Bronchial epithelial cell (primary cell): ENCODE measurements at regions not wholly inside any gene's neighbourhood (a gene's known extent, or its start where the extent isn't known, plus 50 kb on each side); places are given as distances from the start of the nearest gene placed in this dataset.

Experiments
- DNase-seq: peaks from one replicate; pipeline ENCODE4 v3.0.0-alpha.2; 2010; ENCODE audit warnings: low read depth
- FAIRE-seq: peaks from 2 replicates; lab custom pipeline; 2011; peaks lifted over from hg19 to GRCh38; lab: Jason Lieb, UNC
- H3K27me3 ChIP-seq: 2 replicates; pipeline ENCODE4 v1.5.1; 2011; ENCODE audit warnings: low read length; ENCODE audit not compliant: control insufficient read depth, insufficient read depth
- H3K36me3 ChIP-seq: 2 replicates; pipeline ENCODE4 v1.5.1; 2011; ENCODE audit warnings: low read length; ENCODE audit not compliant: control insufficient read depth, insufficient read depth
- H3K4me3 ChIP-seq: 2 replicates; pipeline ENCODE4 v1.5.1; 2011; ENCODE audit warnings: mild to moderate bottlenecking, low read depth, low read length, control low read depth
- CTCF ChIP-seq: IDR thresholded peaks from 2 replicates; pipeline ENCODE4 v1.5.1; 2011; ENCODE audit warnings: mild to moderate bottlenecking, moderate library complexity, low read length, control low read depth, inconsistent platforms; ENCODE audit not compliant: insufficient read depth, severe bottlenecking

- FAIRE-seq (no peak), DNase-seq (no peak)
- Histone ChIP-seq H3K36me3 (no peaks in the 10 kb centered on the region), H3K4me3 (no peak overlapping the region), H3K27me3 (no peaks in the 10 kb centered on the region)
- no peak for TF ChIP-seq CTCF
Observed at GRCh38 chr22:27329966-27330645, 471.4 kb downstream of the MN1 start.

GRCh38 chr22:27331526-27332281 lies 469.9 kb downstream of the MN1 start:
- no peak for FAIRE-seq
- no peak overlapping the region for H3K4me3 ChIP-seq
- no peaks in the 10 kb centered on the region for H3K27me3 ChIP-seq
- DNase-seq: peak; percentile 21
- no peaks in the 10 kb centered on the region for H3K36me3 ChIP-seq
- peak; percentile 38 for TF ChIP-seq CTCF

DNA sequence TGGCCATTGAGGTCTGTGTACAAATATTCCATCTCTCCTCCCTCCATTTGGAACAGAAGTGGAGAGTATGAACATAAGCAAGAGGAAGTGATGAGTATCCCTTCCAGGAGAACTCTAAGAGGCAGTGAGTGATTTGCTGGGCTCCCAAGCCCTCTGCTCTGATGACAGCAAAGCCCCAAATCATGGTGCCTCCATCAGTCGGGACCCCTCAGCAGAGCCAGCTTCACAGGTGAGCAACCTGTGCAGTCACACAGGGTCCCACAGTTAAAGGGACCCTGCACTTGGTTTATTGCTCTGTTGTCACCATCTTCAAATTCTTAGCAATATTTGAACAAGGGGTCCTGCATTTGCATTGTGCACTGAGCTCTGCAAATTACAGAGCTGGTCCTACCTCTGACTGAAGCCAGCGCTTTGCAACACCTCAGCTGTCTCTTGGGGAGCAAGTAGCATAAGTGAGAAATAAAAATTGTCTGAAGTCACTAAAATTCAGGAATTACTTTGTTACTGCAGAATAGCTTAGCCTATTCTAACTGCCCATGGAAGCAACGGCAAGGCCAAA lies 466.4 kb downstream of the MN1 start:
- FAIRE-seq: no peak
- Histone ChIP-seq H3K36me3 (no peaks in the 10 kb centered on the region), H3K4me3 (no peak overlapping the region), H3K27me3 (no peaks in the 10 kb centered on the region)
- DNase-seq: no peak
- no peak for TF ChIP-seq CTCF

- H3K27me3 ChIP-seq: no peaks in the 10 kb centered on the region
- DNase-seq (peak; percentile 97), FAIRE-seq (no peak)
- no peaks in the 10 kb centered on the region for H3K36me3 ChIP-seq
- H3K4me3 ChIP-seq: no peak overlapping the region
- no peak for TF ChIP-seq CTCF
Observed at GRCh38 chr22:27336151-27337090, 465.1 kb downstream of the MN1 start.

DNA sequence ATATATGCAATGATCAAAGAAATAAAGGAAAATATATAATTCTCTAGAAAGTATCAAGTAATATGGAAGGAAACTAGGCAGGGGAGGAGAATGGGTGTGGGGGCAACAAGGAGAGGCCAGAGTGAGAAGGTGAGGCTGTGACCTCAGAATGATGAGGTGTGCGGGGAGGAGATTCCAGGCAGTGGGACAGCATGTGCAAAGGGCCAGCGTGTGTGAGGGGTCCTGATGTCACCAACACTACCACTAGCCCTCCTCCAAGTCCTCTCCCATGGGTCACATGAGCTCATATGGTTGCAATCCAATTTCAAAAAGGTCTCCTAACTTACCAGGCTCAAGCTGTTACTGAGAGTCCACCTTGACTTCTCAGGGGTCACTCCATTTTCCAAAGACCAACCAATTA lies 463.9 kb downstream of the MN1 start:
- no peak for TF ChIP-seq CTCF
- H3K27me3 ChIP-seq: no peaks in the 10 kb centered on the region
- FAIRE-seq (no peak), DNase-seq (no peak)
- no peaks in the 10 kb centered on the region for H3K36me3 ChIP-seq
- no peak overlapping the region for H3K4me3 ChIP-seq
